Inflammatory macrophage (primary cell): ENCODE measurements at regions not wholly inside any gene's neighbourhood (a gene's known extent, or its start where the extent isn't known, plus 50 kb on each side); places are given as distances from the start of the nearest gene placed in this dataset.

Source experiments
- DNase-seq, 2 donors: peaks; one replicate each; pipeline ENCODE4 v3.0.0-alpha.2; 2020 to 2022

DNA sequence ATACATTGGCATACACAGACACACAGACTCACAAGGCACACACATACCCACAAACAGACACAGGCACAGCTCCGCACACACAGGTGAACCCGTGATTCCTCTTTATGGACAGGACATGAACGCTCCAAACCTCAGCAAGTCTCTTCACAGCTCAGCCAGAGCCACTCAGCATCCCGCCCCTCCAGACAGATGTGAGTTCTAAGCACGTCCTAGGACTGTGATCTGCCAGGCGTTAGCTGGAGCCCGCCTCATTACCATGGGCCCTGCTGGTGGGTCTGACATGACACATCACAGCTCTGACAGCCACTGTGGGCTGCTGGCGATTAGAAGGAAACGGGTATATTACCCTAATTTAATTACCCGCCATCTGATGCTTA lies 176.7 kb upstream of the PPP2R2D start:
- no peak for DNase-seq

DNA sequence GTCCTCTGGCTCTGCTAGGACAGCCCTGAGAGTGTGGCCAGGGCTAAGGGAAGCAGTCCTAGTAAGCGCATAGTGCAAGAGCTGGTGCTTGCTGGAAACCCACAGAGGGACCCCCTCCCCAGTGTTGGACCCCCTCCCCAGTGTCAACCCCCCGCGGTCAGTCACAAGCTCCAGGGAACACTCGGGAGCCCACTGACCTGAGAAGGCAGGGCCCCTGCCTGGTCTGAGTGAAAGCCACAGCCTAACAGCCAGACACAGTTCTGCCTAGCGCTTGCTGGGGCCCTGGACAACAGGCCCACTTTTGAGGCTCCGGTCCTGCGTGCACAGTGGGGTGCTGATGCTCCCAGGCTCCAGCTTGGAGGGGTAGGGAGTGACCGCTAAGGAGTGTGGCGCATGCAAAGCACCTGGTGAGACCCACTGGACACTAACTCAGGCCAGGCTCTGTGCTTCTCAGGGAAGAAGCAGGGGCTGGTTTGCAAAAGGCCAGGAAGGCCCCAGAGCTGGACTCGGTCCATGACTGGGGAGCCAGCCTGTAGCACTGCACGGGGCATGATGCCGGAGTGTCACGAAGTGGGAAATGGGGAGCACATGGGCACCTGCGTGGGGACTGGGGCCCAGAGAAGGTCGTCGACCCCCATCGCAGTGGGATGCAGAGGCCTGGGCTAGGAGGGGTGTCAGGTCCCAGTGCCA lies 175.8 kb upstream of the PPP2R2D start:
- no peak for DNase-seq

DNA sequence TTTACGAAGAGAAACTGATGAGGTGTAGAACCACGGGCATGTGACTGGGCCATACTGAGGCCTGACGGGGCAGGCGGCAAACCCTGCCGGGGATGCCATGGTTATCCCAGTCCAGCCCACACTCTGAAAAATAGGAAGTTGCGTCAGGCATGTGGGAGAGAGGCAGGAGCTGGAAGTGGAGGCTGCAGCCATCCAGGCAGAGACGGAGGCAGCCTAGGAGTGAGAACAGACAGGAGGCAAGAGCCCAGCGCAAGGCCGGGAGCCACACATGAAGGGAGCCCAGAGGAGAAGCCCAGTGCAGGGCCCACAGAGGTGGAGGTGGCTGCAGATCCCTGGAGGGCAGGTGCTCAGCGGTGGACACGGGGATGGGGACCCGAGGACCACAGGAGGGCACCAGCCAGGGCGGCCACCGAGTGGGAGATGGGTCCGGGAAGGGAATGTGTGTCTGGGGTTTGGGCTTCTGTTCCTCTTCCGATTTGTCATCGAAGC lies 175.2 kb upstream of the PPP2R2D start:
- peak; percentile 43 to 44 for DNase-seq

DNA sequence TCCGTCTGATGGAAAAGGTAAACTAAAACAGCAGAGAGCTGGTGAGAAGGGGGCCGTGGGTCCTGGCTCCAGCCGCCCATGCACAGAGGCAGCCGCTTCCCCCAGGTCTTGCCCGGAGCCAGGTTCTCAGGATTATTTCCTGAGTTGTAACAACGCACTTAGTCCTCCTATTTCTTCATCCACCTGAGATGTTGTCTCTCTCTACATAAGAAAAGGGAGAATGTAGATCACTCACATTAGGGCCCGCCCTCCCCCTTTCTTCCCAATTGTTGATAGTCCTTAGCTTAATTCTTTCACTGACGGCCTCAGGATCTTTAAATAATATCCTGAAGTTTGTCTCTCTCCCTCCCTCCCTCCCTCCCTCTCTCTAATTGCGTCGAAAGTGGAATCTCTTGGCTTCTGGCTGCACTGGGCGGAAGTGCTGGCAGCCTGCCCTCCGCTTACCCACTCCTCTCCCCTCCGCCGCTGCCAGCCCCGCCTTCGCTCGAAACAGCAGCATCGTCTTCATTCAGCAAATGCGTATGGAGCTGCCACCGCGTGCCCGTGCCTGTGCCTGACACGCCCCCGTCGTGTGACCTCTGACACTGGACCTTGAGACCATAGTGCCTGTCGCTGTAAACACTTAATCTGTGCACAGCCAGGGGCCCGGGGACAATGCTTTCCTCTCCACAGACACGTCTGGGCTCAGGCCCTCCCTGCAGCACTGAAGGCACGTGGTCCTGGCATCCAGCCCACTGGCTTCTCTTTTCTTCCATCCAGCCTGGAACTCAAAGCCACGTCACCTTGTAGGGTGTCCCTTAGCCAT lies 174.5 kb upstream of the PPP2R2D start:
- DNase-seq, result peak in 1 of 2 donors; percentile 7

DNA sequence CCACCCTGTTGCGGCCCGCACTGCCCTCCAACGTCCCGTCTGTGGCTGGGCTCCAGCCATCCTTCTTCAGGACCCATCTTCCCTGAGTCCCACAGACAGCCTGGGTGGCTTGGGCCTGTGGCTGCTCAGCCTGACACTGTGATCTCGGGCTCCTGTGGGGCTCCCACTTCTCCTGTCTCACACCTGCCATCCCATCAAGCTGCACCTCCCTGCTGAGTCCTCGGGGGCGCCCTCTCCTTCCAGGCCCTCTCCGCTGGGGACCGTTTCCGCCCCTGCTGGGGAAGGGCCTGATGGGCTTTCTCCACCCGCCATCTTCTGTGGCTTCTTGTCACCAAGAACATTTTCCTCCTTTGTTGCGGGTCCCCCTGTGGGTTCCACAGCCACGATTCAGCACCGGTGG lies 173.8 kb upstream of the PPP2R2D start:
- DNase-seq, result no peak

DNA sequence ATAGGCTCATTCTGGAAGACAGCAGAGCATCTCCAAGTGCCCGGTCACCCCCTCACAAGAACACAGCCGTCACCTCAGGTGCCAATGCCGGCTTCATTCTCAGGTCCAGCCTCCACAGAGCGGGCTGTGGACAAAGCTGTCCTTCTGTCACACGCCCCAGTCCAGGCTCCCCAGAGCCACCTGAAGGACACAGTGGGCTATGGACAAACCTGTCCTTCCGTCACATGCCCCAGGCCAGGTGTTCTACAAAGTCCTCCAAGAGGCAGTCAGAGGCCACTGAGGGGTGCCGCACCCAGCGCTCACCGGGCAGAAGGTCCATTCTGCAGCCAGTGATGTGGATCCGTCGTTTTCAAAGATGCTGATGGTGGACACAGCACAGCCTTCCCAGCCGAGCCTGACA lies 173.2 kb upstream of the PPP2R2D start:
- no peak for DNase-seq

DNA sequence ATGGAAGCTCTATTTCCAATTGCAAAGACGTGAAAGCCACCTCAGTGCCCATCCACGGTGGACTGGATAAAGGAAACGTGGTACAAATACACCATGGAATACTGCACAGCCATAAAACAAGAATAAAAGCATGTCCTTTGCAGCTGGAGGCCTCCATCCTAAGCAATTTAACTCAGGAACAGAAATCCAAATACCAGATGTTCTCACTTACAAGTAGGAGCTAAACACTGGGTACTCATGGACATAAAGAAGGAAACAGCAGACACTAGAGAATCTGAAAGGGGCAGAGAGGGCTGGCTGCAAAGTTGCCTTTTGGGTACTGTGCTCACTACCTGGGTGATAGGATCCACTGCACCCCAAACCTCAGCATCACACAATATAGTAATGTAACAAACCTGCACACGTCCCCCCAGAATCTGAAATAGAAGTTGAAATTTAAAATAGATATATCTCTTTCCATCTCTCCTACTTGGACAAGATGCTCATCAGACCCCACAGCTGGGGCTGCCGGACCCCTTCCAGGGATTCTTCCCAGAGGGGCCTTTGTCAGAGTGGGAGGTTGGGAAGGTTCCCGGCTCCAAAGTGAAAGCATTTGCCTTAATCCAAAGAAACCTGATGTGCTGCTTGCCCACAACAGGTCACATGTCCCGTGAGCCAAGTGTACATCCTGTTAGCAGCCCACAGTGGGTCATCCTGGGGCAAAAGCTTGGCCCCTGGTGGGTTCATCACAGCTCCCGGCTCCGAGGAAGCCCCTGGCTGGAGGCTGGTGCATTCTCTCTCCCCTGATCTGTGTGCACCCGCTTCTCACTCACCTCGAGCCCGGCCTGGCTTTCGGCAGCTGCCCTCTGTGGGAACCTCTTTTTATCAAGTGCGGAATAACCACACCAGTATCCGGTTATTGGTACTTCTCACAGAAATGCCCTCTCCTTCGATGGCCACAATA lies 172.3 kb upstream of the PPP2R2D start:
- DNase-seq, result no peak

DNA sequence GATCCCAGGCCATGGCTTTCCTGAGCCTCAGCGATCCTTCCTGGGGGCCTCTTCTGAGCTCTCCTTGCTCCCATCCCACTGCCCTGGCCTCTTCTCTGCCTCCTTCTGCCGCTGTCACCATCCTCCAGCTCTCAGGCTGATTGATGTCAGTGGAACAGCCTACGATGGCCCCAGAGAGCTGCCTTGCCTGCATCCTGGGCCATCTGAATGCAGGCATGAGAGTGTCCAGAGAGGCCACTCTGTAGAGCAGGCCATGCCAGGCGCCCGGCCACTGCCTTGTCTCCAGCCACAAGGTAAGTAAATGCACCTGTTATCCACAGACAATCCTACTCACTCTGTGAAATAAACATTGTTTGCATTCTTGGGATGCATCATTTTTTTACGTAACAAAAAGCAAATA lies 171.4 kb upstream of the PPP2R2D start:
- no peak for DNase-seq

DNA sequence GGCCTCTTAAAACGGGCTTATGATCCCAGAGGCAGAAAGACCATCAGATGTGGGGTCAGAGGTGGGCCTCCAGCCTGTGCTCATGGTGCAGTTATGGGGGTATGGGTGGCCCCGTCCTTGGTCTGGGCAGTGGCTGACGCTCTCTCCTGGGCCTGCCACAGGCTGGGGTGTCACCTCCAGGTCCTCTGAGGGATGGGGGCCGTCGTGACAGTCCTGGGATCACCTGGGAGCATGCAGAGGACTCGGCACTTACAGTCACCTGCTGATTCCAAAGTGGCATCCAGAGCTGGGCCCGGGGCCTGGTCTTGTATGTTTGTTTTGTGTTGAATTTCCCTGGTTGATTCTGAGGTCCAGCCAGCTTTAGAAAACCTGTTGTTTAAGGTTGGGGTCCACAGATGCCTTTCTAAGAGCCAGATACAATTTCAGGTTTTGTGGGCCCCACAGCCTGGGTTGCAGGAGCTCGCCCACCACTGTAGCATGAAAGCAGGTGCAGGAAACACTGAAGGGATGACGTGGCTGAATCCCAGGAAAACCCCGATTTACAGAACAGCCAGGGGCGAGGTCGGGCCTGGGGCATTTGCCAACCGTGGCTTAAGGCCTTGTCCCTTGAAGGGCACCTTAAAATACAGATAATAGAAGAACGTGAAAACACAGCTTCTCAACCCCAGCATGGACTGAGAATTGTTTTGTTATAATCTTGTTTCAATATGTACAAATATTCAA lies 170.7 kb upstream of the PPP2R2D start:
- DNase-seq, result no peak

DNA sequence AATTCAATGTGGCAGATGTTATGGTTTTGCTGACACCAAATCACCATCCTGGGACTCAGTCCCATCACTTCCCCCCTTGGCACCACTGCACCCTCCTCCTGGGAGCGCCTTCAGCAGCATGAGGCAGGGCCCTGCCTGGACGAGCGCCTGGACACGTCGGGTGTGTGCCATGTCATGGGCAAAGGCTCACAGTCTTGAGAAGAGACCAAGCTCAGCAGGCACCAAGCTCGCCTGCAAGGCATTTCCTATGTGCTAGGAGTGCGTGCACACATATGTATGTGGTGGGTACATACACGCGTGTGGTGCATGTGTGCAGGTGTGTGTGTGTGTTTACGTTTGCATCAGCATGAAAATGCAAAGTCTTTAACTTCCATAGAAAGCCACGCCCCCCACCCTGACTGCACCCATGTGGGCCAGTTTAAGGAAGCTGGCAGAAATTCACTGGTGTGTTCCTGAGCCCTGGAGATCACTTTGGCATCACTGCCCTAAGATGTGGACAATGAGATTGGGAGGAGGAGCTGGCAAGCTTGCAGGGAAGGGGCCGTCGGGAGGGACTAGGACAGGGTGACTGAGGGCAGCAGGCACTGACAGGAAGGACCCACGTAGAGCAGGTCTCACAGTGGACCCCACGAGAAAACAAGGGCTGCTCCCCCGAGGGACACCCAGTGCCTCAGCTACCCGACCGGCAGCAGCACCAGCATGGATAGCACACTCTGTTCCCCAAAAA lies 169.9 kb upstream of the PPP2R2D start:
- no peak for DNase-seq

DNA sequence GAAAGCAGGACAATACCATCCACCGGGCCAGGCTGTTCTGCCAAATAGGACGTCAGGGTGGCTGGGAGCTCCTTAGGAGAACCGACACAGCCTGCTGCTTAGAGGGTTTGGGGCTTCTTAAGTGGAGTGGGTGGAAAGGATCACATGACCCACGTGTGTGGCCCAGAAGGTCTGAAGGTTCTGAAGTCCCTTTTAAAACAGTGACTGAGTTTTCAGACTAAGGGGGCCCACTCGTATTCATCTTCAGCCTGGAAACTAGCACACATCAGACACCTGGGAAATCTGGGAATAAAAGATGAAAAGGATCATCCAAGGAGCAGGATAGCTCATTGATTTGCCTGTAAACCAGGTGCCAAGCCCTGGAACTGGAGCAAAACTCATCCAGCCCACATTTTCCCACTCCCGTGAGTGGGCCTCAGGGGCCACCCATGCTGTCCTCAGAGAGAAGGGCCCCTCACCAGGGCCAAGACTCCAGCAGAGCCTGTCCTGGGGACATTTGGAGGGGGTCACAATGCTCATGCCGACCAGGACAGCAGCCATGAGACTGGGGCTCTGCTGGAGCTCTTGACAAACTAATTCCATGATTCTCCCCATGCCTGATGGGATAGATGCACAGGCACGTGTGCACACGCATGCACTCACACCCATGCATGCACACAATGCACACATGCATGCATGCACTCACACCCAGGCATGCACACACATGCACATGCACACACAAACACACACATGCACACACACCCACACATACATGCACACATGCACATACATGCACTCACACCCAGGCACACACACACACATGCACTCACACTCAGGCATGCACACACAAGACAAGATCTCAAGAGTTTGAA lies 168.8 kb upstream of the PPP2R2D start:
- no peak for DNase-seq

DNA sequence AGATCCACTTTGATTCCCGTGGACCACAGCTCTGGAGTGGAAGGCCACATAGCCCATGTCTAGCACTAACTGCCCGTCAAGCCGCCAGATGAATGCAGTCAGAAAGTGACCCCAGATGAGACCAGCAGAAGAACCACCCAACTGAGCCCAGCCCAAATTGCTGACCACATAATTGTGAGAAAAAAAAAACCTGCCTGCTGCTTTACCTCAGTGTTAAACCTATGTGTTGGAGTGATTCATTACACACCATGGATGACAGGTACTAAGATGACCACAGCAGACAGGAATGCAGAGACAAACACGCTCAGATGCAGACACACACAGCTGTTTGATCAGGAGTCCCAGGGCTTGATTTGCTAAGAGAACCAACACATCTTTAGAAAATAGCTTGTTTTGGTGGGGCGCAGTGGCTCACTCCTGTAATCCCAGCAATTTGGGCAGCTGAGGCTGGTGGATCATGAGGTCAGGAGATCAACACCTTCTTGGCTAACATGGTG lies 168.1 kb upstream of the PPP2R2D start:
- DNase-seq, result no peak

DNA sequence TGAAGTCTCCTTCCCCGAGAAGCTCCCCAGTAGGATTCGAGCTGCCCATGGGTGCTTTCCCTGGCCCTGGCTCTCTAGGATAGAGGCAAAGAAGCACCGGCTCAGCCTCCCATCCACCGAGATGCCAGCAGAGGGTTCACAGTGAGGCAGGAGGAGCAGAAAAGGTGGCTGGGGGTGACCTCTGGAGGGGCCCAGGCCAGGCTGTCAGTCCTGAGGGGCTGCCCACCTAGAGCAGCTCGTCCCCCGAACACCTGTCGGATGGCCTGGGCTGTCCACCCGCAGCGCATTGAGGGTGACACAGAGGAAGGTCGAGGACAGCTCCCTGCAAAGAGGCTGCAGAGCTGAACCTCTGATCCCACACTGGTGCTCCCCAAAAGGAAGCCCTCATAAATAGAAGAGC lies 167.2 kb upstream of the PPP2R2D start:
- DNase-seq, result no peak

DNA sequence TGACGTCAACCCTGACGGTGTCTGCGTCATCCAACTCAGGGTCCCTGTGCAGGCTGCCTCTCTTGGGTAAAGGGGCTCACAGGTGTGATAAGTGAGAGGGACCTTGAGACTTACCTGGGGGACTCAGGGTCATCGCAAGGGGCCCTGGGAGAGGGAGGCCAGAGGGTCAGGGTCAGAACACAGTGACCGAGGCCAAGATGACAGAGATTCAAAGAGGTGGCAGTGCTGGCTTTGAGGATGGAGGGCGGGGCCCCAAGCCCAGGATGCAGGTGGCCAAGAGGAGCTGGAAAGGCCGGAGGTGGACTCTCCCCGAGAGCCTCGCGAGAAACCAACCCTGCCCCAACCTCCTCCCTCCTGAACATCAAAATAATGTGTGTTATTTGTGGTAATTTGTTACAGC lies 165.2 kb upstream of the PPP2R2D start:
- no peak for DNase-seq

DNA sequence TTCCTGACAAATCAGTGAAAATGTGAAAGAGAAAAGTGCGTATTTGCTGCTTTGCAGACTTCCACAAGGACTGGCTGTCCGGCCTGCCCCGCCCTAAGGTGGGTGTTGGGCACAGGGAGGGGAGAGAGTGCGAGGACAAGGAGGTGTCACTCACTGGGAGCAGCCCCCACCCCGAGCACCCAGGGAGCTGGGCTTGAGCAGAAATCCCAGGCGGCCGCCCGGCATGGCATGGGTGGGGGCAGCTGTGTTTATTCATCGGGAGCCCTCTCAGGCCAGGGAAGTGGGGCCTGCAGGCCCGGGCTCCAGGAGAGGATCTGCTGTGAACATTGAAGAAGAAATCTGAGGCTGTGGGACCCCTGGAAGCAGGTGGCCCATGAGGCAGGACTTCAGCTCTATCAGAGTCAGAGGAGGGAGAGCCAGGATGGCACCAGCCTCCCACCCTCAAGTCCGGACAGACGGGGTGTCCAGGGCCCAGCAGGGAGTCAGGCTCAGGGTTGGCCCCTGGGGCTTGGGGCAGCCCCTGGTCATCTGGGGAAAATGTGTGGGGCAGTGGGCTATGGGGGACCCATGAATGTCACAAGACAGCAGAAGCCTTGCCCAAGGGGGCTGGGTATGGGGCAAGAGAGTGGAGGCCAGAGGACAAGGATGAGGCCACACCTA lies 164.4 kb upstream of the PPP2R2D start:
- no peak for DNase-seq

DNA sequence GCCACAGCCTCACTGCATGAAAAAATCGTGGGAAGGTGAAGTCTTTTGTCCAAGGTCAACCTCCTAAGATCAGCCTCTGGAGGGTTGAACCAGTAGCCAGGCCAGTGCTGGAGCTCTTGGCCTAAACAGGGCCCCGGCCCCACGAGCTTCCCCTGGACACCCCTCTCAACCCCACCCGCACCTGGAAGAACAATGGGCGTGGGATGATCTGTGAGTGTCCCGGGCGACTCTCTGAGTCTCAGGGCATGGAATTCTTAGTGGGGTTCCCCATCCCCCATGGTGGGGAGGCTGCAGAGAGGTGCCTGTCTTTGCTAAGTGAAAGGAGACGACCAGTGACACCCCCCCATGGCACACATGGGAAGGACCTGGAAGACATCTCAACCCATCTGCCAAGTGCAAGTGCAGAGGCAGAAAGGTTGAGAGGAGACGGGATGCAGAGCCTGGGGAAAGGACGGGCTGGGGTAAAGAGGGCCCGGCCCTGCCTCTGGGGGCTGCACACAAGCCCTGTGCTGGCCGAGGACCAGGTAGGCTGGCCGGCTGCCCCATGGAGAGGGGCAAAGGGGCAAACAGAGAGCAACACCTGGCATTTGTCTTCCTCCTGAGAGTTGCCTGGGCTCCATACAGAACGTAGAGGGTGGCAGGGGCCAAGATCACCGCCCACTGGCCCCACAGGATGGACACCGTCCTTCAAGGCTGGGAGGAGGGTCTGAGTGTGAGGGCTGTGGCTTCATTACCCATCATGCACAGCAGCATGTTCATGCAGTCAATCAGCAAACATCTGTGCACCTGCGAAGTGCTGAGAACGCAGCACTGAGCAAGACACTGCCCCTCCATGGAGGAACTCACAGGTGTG lies 163.0 kb upstream of the PPP2R2D start:
- no peak for DNase-seq

DNA sequence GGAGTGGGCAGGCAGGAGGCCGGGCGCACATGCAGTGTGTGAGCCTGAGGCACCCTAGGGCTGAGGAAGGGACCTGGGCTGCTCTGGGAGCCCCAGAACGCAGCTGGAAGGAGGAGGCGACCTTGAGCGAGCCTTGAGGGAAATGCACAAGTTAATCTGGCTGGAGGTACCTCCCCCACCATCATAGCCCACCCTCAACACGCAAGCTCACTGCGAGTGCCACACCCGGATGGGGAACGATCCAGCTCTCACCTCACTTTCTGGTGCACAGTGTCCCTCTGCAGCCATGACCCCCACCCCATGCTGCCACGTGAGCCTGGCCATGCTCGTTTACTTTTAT lies 162.4 kb upstream of the PPP2R2D start:
- DNase-seq, result no peak

DNA sequence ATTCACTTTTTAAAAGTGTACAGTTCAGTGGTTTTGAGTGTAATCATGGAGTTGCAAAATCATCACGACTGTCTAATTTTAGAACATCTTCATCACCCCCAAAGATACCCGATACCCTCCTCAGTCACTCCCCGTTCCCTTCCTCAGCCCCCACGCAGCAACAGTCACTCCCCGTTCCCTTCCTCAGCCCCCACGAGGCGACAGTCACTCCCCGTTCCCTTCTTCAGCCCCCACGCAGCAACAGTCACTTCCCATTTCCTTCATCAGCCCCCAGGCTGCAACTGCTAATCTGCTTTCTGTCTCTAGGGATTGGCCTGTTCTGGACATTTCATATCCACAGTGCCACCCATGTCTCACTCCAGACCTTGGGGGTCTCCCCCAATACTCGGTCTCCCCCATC lies 161.6 kb upstream of the PPP2R2D start:
- DNase-seq, result peak; percentile 54 to 67

DNA sequence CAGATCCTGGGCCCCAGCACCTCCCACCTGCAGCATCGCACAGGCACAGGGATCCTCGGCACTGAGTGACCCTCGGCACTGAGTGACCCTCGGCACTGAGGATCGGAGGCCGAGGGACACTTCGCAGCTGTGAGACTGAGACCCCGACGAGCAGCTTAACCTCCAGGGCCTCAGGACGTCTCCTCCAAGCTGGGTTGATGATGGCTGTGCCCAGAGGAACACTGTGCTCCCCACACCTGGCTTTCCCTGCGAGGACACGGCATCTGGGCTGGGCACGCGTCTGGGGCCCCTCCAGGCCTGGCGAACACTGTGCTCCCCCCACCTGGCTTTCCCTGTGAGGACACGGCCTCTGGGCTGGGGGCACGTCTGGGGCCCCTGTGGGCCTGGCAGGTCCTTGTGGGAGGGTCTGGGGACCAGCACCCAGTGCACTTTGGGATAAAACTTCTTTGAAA lies 158.3 kb upstream of the PPP2R2D start:
- DNase-seq, result no peak
